ENCODE measurements at regions not wholly inside any gene's neighbourhood (a gene's known extent, or its start where the extent isn't known, plus 50 kb on each side); places are given as distances from the start of the nearest gene placed in this dataset.

DNA sequence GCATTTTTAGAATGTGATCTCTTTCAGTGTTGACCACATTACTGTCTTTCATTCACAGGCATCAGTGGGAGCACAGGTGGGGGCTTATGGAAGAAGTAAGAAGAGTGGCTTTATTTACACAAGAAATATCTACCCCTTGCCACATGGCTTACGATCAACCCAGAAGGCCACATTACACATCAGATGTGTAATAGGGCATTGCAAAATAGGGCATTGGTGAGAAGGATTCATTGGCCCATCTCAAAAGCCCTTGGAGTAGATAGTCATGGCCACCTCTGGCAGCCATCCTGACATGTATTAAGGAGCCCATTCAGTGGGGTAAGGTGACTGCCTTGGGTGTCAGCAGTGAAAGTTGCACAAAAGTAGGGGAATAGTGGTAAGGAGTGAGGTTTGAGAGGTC lies 97.5 kb downstream of the MAFB start:
- no peak for DNase-seq (ENCODE audit: low read depth, low spot score)
- Histone ChIP-seq H3K27ac (ENCODE audit: low read depth, low read length) (no peak overlapping the region), H3K9me3 (ENCODE audit: control insufficient read depth, insufficient read depth, low read length) (no peaks in the 10 kb centered on the region), H3K4me3 (ENCODE audit: low read depth, low read length) (no peak overlapping the region), H3K27me3 (ENCODE audit: control insufficient read depth, insufficient read depth, low read length) (no peaks in the 10 kb centered on the region)
- ChIA-PET CTCF (no interaction called here), POLR2A (no interaction called here)
- TF ChIP-seq, protein P1, sequence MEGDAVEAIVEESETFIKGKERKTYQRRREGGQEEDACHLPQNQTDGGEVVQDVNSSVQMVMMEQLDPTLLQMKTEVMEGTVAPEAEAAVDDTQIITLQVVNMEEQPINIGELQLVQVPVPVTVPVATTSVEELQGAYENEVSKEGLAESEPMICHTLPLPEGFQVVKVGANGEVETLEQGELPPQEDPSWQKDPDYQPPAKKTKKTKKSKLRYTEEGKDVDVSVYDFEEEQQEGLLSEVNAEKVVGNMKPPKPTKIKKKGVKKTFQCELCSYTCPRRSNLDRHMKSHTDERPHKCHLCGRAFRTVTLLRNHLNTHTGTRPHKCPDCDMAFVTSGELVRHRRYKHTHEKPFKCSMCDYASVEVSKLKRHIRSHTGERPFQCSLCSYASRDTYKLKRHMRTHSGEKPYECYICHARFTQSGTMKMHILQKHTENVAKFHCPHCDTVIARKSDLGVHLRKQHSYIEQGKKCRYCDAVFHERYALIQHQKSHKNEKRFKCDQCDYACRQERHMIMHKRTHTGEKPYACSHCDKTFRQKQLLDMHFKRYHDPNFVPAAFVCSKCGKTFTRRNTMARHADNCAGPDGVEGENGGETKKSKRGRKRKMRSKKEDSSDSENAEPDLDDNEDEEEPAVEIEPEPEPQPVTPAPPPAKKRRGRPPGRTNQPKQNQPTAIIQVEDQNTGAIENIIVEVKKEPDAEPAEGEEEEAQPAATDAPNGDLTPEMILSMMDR (IDR thresholded peaks at IDR 0.05; ENCODE audit: low read depth, low read length) = no peak

DNA sequence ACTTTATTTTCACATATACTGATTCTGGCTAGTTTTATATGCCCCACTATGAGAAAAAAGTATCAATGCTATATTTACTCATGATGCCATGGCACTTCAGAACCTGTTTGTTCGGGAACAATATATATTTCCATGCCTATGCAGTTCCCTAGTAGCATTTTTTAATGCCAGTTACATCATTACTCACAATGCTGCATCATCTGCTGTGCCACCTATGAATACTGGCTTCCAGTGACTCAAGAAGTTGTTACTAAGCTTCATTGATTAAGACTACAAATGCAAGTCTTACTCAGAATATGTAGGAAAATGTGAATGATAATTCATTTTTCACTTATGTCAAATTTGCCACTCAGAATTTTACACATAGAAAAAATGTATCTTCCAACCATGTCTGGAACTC lies 97.9 kb downstream of the MAFB start:
- ChIA-PET POLR2A (no interaction called here), CTCF (no interaction called here)
- Histone ChIP-seq H3K27me3 (ENCODE audit: control insufficient read depth, insufficient read depth, low read length) (no peaks in the 10 kb centered on the region), H3K9me3 (ENCODE audit: control insufficient read depth, insufficient read depth, low read length) (no peaks in the 10 kb centered on the region), H3K4me3 (ENCODE audit: low read depth, low read length) (no peak overlapping the region), H3K27ac (ENCODE audit: low read depth, low read length) (no peak overlapping the region)
- no peak for DNase-seq (ENCODE audit: low read depth, low spot score)
- TF ChIP-seq, protein P1 (IDR thresholded peaks at IDR 0.05; ENCODE audit: low read depth, low read length) = no peak

DNA sequence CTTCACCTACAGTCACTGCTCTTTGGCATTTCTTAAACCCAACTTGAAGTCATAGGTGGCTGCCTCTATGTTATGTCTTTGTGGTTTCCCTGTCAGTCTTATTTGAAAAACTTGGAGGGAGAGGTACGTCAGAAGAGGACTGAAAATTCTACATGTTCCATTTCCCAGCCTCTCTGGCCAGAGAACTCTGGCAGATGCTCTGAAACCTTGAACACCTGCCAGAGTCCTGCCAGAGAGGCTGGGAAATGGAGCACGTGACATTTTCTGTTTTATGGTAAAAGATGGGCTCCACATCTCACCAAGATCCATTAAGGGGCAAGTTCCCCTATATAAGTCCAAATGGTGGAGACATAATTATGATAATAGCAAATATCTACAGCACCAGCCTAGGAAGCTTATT lies 99.5 kb downstream of the MAFB start:
- no peak for DNase-seq (ENCODE audit: low read depth, low spot score)
- CTCF ChIA-PET = no interaction called here
- TF ChIP-seq, protein P1 (IDR thresholded peaks at IDR 0.05; ENCODE audit: low read depth, low read length) = no peak
- POLR2A ChIA-PET = no interaction called here
- Histone ChIP-seq H3K4me3 (ENCODE audit: low read depth, low read length) (no peak overlapping the region), H3K27ac (ENCODE audit: low read depth, low read length) (no peak overlapping the region), H3K27me3 (ENCODE audit: control insufficient read depth, insufficient read depth, low read length) (no peaks in the 10 kb centered on the region), H3K9me3 (ENCODE audit: control insufficient read depth, insufficient read depth, low read length) (no peaks in the 10 kb centered on the region)

DNA sequence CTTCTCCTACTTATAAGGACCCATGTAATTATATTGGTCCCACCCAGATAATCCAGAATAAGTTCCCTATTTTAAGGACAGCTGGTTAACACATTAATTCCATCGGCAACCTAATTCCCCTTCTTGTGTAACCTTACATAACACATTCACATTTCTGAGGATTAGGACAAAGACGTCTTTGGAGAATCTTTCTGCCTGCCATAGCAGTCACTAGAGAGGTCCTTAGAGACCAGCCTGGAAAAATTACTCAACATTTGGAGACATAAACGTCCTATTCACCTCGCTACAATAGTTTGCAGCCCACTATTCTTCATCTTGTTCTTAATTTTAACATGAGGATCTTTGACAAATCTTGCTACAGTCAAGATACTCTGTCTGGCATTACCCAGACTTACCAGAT lies 100.1 kb downstream of the MAFB start:
- ChIA-PET POLR2A (no interaction called here), CTCF (no interaction called here)
- TF ChIP-seq, protein P1 (IDR thresholded peaks at IDR 0.05; ENCODE audit: low read depth, low read length) = no peak
- Histone ChIP-seq H3K27me3 (ENCODE audit: control insufficient read depth, insufficient read depth, low read length) (no peaks in the 10 kb centered on the region), H3K9me3 (ENCODE audit: control insufficient read depth, insufficient read depth, low read length) (no peaks in the 10 kb centered on the region), H3K27ac (ENCODE audit: low read depth, low read length) (no peak overlapping the region), H3K4me3 (ENCODE audit: low read depth, low read length) (no peak overlapping the region)
- DNase-seq (ENCODE audit: low read depth, low spot score) = no peak

DNA sequence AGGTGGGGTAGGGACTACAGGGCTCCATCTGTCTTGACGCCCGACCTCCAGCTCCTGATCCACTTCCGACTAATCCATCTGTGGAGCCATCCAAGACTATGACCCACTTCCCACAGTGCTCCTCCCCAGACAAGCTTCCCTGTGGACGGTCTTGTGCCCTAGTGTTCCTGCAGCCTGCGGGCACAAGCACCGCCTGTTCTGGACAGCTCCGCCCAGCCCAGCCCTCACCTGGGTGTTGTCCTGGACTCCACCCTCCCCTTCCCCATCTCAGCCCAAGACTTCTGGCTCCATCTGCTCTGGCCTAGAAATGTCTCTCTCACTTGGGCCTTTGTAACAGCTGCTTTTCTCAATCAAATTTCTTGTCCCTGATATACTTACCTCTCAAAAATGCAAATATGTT lies 102.0 kb downstream of the MAFB start:
- no peak overlapping the region for H3K27ac ChIP-seq (ENCODE audit: low read depth, low read length)
- no peaks in the 10 kb centered on the region for H3K27me3 ChIP-seq (ENCODE audit: control insufficient read depth, insufficient read depth, low read length)
- H3K9me3 ChIP-seq (ENCODE audit: control insufficient read depth, insufficient read depth, low read length) = no peaks in the 10 kb centered on the region
- CTCF ChIA-PET = interaction anchor here (0.6 kb wide), 1 partner anchor 81 kb away, joined by 4 read pairs; no protein-coding TSS in a partner anchor
- TF ChIP-seq, protein P1 (IDR thresholded peaks at IDR 0.05; ENCODE audit: low read depth, low read length) = no peak
- POLR2A ChIA-PET = no interaction called here
- H3K4me3 ChIP-seq (ENCODE audit: low read depth, low read length) = no peak overlapping the region
- no peak for DNase-seq (ENCODE audit: low read depth, low spot score)

All from AG04450 (cell line).